SK-N-SH (cell line): ENCODE measurements at regions not wholly inside any gene's neighbourhood (a gene's known extent, or its start where the extent isn't known, plus 50 kb on each side); places are given as distances from the start of the nearest gene placed in this dataset.
A peak's percentile ranks its signal among the peaks of the same experiment; 100 is the strongest.

Experiments used
- CTCF ChIA-PET: fragments of 300-600, 350-600 bp; formaldehyde crosslinking; extraction: SDS; loops from one replicate; lab custom pipeline; 2021; lab: Yijun Ruan, JAX
- POLR2A ChIA-PET: fragments of 350-600 bp; sonication (Branson Sonifier 250); formaldehyde crosslinking; extraction: SDS; loops from one replicate; lab custom pipeline; 2020; ENCODE audit warnings: antibody characterized with exemption, inconsistent platforms; lab: Yijun Ruan, JAX
- DNase-seq: peaks from one replicate; pipeline ENCODE4 v3.0.0; 2012
- H2AFZ ChIP-seq: fragments of 200-600 bp; sonication (generic); 2 replicates; pipeline ENCODE4 v1.8.1; 2016; ENCODE audit warnings: antibody characterized with exemption, mild to moderate bottlenecking, low read depth
- H3F3A ChIP-seq: fragments of 200-600 bp; sonication (generic); replicated peaks from 2 replicates; pipeline ENCODE3; 2016; ENCODE audit warnings: antibody characterized with exemption, mild to moderate bottlenecking; ENCODE audit not compliant: insufficient read depth
- H3K27ac ChIP-seq, 2 experiments: fragments of 200-500 bp in 1 of 2; fragments of 200-600 bp in 1 of 2; sonication (Bioruptor generic) in 1 of 2; sonication (generic), shearing (Covaris generic) in 1 of 2; 2 replicates each; pipeline versions ENCODE4 v1.5.1 to v1.6.1; 2014 to 2016; ENCODE audit warnings: low read depth in 2 of 2, inconsistent platforms in 1 of 2, low read length in 1 of 2, mild to moderate bottlenecking in 1 of 2, mixed read lengths in 1 of 2
- H3K27me3 ChIP-seq: fragments of 200-600 bp; sonication (generic), shearing (Covaris generic); 2 replicates; pipeline ENCODE4 v1.6.1; 2016; ENCODE audit warnings: mixed run types; ENCODE audit not compliant: insufficient read depth
- H3K36me3 ChIP-seq, 2 experiments: fragments of 200-500 bp in 1 of 2; fragments of 200-600 bp in 1 of 2; sonication (Bioruptor generic) in 1 of 2; sonication (generic) in 1 of 2; replicated peaks in 1 of 2; 2 replicates each; pipeline versions ENCODE3 to v1.5.1; 2014 to 2016; ENCODE audit warnings: low read length in 1 of 2, mild to moderate bottlenecking in 1 of 2; ENCODE audit not compliant: insufficient read depth in 2 of 2, control insufficient read depth in 1 of 2
- H3K4me1 ChIP-seq, 2 experiments: fragments of 200-500 bp in 1 of 2; fragments of 200-600 bp in 1 of 2; sonication (Bioruptor generic) in 1 of 2; sonication (generic), shearing (Covaris generic) in 1 of 2; 2 replicates each; pipeline versions ENCODE4 v1.5.1 to v1.6.1; 2014 to 2016; ENCODE audit warnings: low read depth in 1 of 2, low read length in 1 of 2, mixed run types in 1 of 2; ENCODE audit not compliant: insufficient read depth in 2 of 2, control insufficient read depth in 1 of 2
- H3K4me2 ChIP-seq: fragments of 200-600 bp; sonication (generic), shearing (Covaris generic); 2 replicates; pipeline ENCODE4 v1.6.1; 2017; ENCODE audit warnings: mixed run types
- H3K4me3 ChIP-seq, 2 experiments: fragments of 200-500 bp in 1 of 2; fragments of 200-600 bp in 1 of 2; sonication (Bioruptor generic) in 1 of 2; sonication (generic), shearing (Covaris generic) in 1 of 2; 2 replicates each; pipeline versions ENCODE4 v1.5.1 to v1.8.1; 2014 to 2016; ENCODE audit warnings: low read depth in 2 of 2, inconsistent platforms in 1 of 2, low read length in 1 of 2, mild to moderate bottlenecking in 1 of 2, mixed read lengths in 1 of 2, moderate library complexity in 1 of 2
- H3K79me2 ChIP-seq: fragments of 200-600 bp; sonication (generic); 2 replicates; pipeline ENCODE4 v1.8.1; 2017; ENCODE audit warnings: mild to moderate bottlenecking; ENCODE audit not compliant: insufficient read depth
- H3K9ac ChIP-seq: fragments of 200-600 bp; sonication (generic); 2 replicates; pipeline ENCODE4 v1.6.1; 2017; ENCODE audit warnings: mixed run types
- H3K9me2 ChIP-seq: fragments of 200-600 bp; sonication (generic); 2 replicates; pipeline ENCODE4 v1.6.1; 2017; ENCODE audit warnings: mixed run types
- H3K9me3 ChIP-seq: fragments of 200-600 bp; sonication (generic); 2 replicates; pipeline ENCODE4 v1.6.1; 2017; ENCODE audit warnings: mixed run types, mild to moderate bottlenecking, moderate library complexity
- H4K20me1 ChIP-seq: fragments of 200-600 bp; sonication (generic); 2 replicates; pipeline ENCODE4 v1.6.1; 2017; ENCODE audit warnings: mild to moderate bottlenecking, mixed run types; ENCODE audit not compliant: insufficient read depth
- CHD2 ChIP-seq: fragments of 150-350 bp; IDR thresholded peaks from 2 replicates; pipeline ENCODE4 v1.6.1; 2018; ENCODE audit warnings: low read length; ENCODE audit not compliant: partially characterized antibody
- ELF1 ChIP-seq: IDR thresholded peaks from 2 replicates; pipeline ENCODE4 v1.4.0; 2012
- EZH2phosphoT487 ChIP-seq: fragments of 200-600 bp; sonication (generic); IDR thresholded peaks from 2 replicates; pipeline ENCODE4 v1.6.1; 2017; ENCODE audit warnings: low read depth, mixed run types, mild to moderate bottlenecking, antibody characterized with exemption, moderate library complexity, borderline replicate concordance
- FOXJ3 ChIP-seq: sonication (generic); formaldehyde crosslinking; IDR thresholded peaks from 2 replicates; pipeline ENCODE4 v1.5.1; 2020; ENCODE audit warnings: mild to moderate bottlenecking, missing genetic modification reagents
- GABPA ChIP-seq: IDR thresholded peaks from 2 replicates; pipeline ENCODE4 v1.4.0; 2012; ENCODE audit warnings: low read depth, mild to moderate bottlenecking
- GATA2 ChIP-seq: sonication (generic); formaldehyde crosslinking; IDR thresholded peaks from 2 replicates; pipeline ENCODE4 v1.5.0; 2020; ENCODE audit warnings: mild to moderate bottlenecking, missing genetic modification reagents
- JUND ChIP-seq: IDR thresholded peaks from 2 replicates; pipeline ENCODE4 v1.4.0; 2012
- MXI1 ChIP-seq: IDR thresholded peaks from 2 replicates; pipeline ENCODE4 v1.6.1; 2012; ENCODE audit warnings: mild to moderate bottlenecking, low read depth, low read length, improper control_type of control experiment
- NFIC ChIP-seq: IDR thresholded peaks from 2 replicates; pipeline ENCODE4 v1.4.0; 2012; ENCODE audit warnings: borderline replicate concordance
- NRF1 ChIP-seq: IDR thresholded peaks from 2 replicates; pipeline ENCODE4 v1.6.1; 2012; ENCODE audit warnings: low read depth, mild to moderate bottlenecking, low read length
- POLR2AphosphoS5 ChIP-seq: IDR thresholded peaks from 2 replicates; pipeline ENCODE4 v1.6.1; 2012; ENCODE audit warnings: low read depth, low read length
- RAD21 ChIP-seq: IDR thresholded peaks from 2 replicates; pipeline ENCODE4 v1.6.1; 2012; ENCODE audit warnings: mild to moderate bottlenecking, low read length
- RCOR1 ChIP-seq: fragments of 150-350 bp; IDR thresholded peaks from 2 replicates; pipeline ENCODE4 v1.6.1; 2017; ENCODE audit warnings: antibody characterized with exemption, low read length
- RFX5 ChIP-seq: IDR thresholded peaks from 2 replicates; pipeline ENCODE4 v1.6.1; 2012; ENCODE audit warnings: mild to moderate bottlenecking, improper control_type of control experiment, low read length
- TEAD4 ChIP-seq: IDR thresholded peaks from 2 replicates; pipeline ENCODE4 v1.4.0; 2012; ENCODE audit warnings: mild to moderate bottlenecking, borderline replicate concordance; ENCODE audit not compliant: insufficient read depth
- YY1 ChIP-seq: IDR thresholded peaks from 2 replicates; pipeline ENCODE4 v1.4.0; 2012; ENCODE audit warnings: low read depth, mild to moderate bottlenecking
- whole genome bisulfite sequencing: methylation state at CpG from one replicate; pipeline ENCODE4 v1.1.6; 2017; ENCODE audit warnings: low lambda C conversion rate; 5-methylcytosine and 5-hydroxymethylcytosine counted together
- TF ChIP-seq, protein P1 (sequence below): IDR thresholded peaks from 2 replicates; pipeline ENCODE4 v1.4.0; 2012; ENCODE audit warnings: low read depth, borderline replicate concordance
- TF ChIP-seq, protein P2 (sequence below): fragments of 200-600 bp; sonication (generic); IDR thresholded peaks from 2 replicates; pipeline ENCODE4 v1.6.1; 2017; ENCODE audit warnings: antibody characterized with exemption, mild to moderate bottlenecking, moderate library complexity
- TF ChIP-seq, protein P3 (sequence below): IDR thresholded peaks from 2 replicates; pipeline ENCODE4 v1.4.0; 2012; ENCODE audit warnings: low read depth, borderline replicate concordance
- TF ChIP-seq, protein P4 (sequence below): fragments of 150-350 bp; IDR thresholded peaks from 2 replicates; pipeline ENCODE4 v1.6.1; 2016; ENCODE audit warnings: mild to moderate bottlenecking, low read depth, low read length

DNA sequence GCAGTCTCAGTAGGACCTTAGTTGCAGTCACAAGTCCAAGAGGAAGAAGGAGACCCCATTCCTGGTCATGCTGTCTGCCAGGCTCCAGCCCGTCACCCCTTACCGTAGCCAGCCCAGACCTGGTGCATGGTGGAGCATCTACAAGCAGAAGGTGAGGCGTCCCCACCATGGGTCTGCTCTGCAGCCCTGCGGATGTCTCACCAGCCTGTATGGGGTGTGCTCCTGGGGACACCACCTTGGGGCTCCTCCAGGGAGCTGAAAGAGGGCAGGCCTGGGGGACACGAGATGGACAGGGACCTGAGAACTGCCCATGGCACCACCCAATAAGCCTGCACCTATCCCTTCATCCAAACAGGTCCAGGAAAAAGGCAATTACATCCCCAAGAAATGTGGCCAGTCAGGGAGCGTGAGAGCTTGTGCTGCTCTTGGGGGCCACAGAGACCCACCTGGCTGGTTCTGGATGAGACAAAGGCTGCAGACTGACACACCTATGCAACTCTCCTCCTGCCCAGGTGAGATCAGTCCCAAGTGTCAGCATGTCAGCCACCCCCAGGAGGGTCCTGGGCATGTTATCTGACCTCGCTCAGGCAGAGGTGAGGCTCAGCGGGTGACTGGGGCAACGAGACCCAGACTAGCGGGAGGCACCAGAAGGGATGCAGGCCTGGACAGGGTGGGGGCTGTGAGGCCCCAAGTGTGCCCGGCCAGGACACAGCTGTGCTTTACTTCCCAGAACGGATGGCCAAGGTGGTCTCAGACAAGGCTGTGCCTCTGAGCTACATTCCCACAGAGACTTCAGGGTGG lies 84.5 kb upstream of the RET start:
- peak; percentile 23 for DNase-seq
- TF ChIP-seq RCOR1 (no peak), RAD21 (no peak), GABPA (no peak), CHD2 (no peak), MXI1 (no peak), JUND (no peak), RFX5 (no peak), FOXJ3 (CRISPR knock-in tag) (no peak), NFIC (no peak), POLR2AphosphoS5 (no peak), NRF1 (no peak), ELF1 (no peak), TEAD4 (no peak), EZH2phosphoT487 (no peak), YY1 (no peak), GATA2 (CRISPR knock-in tag) (no peak)
- TF ChIP-seq, protein P1, sequence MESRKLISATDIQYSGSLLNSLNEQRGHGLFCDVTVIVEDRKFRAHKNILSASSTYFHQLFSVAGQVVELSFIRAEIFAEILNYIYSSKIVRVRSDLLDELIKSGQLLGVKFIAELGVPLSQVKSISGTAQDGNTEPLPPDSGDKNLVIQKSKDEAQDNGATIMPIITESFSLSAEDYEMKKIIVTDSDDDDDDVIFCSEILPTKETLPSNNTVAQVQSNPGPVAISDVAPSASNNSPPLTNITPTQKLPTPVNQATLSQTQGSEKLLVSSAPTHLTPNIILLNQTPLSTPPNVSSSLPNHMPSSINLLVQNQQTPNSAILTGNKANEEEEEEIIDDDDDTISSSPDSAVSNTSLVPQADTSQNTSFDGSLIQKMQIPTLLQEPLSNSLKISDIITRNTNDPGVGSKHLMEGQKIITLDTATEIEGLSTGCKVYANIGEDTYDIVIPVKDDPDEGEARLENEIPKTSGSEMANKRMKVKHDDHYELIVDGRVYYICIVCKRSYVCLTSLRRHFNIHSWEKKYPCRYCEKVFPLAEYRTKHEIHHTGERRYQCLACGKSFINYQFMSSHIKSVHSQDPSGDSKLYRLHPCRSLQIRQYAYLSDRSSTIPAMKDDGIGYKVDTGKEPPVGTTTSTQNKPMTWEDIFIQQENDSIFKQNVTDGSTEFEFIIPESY, result no peak
- TF ChIP-seq, protein P2, sequence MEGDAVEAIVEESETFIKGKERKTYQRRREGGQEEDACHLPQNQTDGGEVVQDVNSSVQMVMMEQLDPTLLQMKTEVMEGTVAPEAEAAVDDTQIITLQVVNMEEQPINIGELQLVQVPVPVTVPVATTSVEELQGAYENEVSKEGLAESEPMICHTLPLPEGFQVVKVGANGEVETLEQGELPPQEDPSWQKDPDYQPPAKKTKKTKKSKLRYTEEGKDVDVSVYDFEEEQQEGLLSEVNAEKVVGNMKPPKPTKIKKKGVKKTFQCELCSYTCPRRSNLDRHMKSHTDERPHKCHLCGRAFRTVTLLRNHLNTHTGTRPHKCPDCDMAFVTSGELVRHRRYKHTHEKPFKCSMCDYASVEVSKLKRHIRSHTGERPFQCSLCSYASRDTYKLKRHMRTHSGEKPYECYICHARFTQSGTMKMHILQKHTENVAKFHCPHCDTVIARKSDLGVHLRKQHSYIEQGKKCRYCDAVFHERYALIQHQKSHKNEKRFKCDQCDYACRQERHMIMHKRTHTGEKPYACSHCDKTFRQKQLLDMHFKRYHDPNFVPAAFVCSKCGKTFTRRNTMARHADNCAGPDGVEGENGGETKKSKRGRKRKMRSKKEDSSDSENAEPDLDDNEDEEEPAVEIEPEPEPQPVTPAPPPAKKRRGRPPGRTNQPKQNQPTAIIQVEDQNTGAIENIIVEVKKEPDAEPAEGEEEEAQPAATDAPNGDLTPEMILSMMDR, result no peak
- TF ChIP-seq, protein P3, sequence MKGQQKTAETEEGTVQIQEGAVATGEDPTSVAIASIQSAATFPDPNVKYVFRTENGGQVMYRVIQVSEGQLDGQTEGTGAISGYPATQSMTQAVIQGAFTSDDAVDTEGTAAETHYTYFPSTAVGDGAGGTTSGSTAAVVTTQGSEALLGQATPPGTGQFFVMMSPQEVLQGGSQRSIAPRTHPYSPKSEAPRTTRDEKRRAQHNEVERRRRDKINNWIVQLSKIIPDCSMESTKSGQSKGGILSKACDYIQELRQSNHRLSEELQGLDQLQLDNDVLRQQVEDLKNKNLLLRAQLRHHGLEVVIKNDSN, result no peak
- TF ChIP-seq, protein P4, sequence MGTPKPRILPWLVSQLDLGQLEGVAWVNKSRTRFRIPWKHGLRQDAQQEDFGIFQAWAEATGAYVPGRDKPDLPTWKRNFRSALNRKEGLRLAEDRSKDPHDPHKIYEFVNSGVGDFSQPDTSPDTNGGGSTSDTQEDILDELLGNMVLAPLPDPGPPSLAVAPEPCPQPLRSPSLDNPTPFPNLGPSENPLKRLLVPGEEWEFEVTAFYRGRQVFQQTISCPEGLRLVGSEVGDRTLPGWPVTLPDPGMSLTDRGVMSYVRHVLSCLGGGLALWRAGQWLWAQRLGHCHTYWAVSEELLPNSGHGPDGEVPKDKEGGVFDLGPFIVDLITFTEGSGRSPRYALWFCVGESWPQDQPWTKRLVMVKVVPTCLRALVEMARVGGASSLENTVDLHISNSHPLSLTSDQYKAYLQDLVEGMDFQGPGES, result no peak
- POLR2A ChIA-PET, result interaction anchor here (0.7 to 1.9 kb wide), 7 partner anchors 11 to 86 kb away, joined by 3 to 14 read pairs (median 6); partner anchors contain the start of gene RET
- Histone ChIP-seq H2AFZ (no peak overlapping the region), H3K79me2 (no peaks in the 10 kb centered on the region), H3K4me1 (peaks cover 0 to 60% of the 10 kb centered on the region in 2 experiments; a peak in 2 of 4 replicates), H3K36me3 (no peaks in the 10 kb centered on the region), H3F3A (no peaks in the 10 kb centered on the region), H3K9ac (no peak overlapping the region), H3K27ac (peak overlapping the region in 1 of 2 experiments; percentile 98; a peak in 2 of 4 replicates), H3K4me2 (no peak overlapping the region), H3K9me3 (no peaks in the 10 kb centered on the region), H3K27me3 (no peaks in the 10 kb centered on the region), H3K4me3 (no peak overlapping the region), H4K20me1 (no peaks in the 10 kb centered on the region), H3K9me2 (no peaks in the 10 kb centered on the region)
- CTCF ChIA-PET, result interaction anchor here (1.2 to 2.0 kb wide), 7 partner anchors 10 to 127 kb away, joined by 3 to 8 read pairs (median 5); no protein-coding TSS in a partner anchor
- WGBS, result 55% methylated on average over 7 of the region's 12 CpGs
